ENCODE measurements at regions not wholly inside any gene's neighbourhood (a gene's known extent, or its start where the extent isn't known, plus 50 kb on each side); places are given as distances from the start of the nearest gene placed in this dataset.
"Not testable (repeated sequence)": the region's sequence is repeated elsewhere in the genome, so short reads cannot be mapped to it uniquely, and the experiment has no call there.

- Mint-ChIP-seq H3K27me3 (ENCODE audit: low read depth) (peaks cover 22% of the 10 kb centered on the region), H3K4me1 (ENCODE audit: low read depth) (no peaks in the 10 kb centered on the region), H3K27ac (no peak overlapping the region), H3K4me3 (ENCODE audit: low read depth) (no peak overlapping the region), H3K9me3 (no peaks in the 10 kb centered on the region), H3K36me3 (ENCODE audit: low read depth) (no peaks in the 10 kb centered on the region)
- intact Hi-C loops (cut with micrococcal nuclease): no loop called here
- no peak for DNase-seq (ENCODE audit: low spot score)
Measured at GRCh38 chr9:95780121-95780520, 95.4 kb upstream of the ERCC6L2 start.

- H3K27me3 Mint-ChIP-seq (ENCODE audit: low read depth): peaks cover 27% of the 10 kb centered on the region
- H3K9me3 Mint-ChIP-seq; H3K27ac Mint-ChIP-seq; DNase-seq (ENCODE audit: low spot score); intact Hi-C loops (cut with micrococcal nuclease); H3K4me3 Mint-ChIP-seq (ENCODE audit: low read depth); H3K36me3 Mint-ChIP-seq (ENCODE audit: low read depth); H3K4me1 Mint-ChIP-seq (ENCODE audit: low read depth): not testable (repeated sequence)
Measured at GRCh38 chr9:95779597-95779996, 95.9 kb upstream of the ERCC6L2 start.

GRCh38 chr9:95778957-95779356, 96.5 kb upstream of the ERCC6L2 start:
- Mint-ChIP-seq H3K9me3 (no peaks in the 10 kb centered on the region), H3K27me3 (ENCODE audit: low read depth) (peaks cover 27% of the 10 kb centered on the region), H3K36me3 (ENCODE audit: low read depth) (no peaks in the 10 kb centered on the region), H3K27ac (no peak overlapping the region), H3K4me3 (ENCODE audit: low read depth) (no peak overlapping the region), H3K4me1 (ENCODE audit: low read depth) (no peaks in the 10 kb centered on the region)
- intact Hi-C loops (cut with micrococcal nuclease): no loop called here
- DNase-seq (ENCODE audit: low spot score): no peak

- no peak for DNase-seq (ENCODE audit: low spot score)
- Mint-ChIP-seq H3K36me3 (ENCODE audit: low read depth) (no peaks in the 10 kb centered on the region), H3K9me3 (no peaks in the 10 kb centered on the region), H3K4me3 (ENCODE audit: low read depth) (no peak overlapping the region), H3K27ac (no peak overlapping the region), H3K27me3 (ENCODE audit: low read depth) (peaks cover 29% of the 10 kb centered on the region), H3K4me1 (ENCODE audit: low read depth) (no peaks in the 10 kb centered on the region)
- intact Hi-C loops (cut with micrococcal nuclease): no loop called here
Measured at GRCh38 chr9:95777136-95777535, 98.4 kb upstream of the ERCC6L2 start.

- H3K9me3 Mint-ChIP-seq: no peaks in the 10 kb centered on the region
- intact Hi-C loops (cut with micrococcal nuclease): no loop called here
Measured at GRCh38 chr9:95776176-95776575, 99.3 kb upstream of the ERCC6L2 start.

GRCh38 chr9:95775191-95775590, 100.3 kb upstream of the ERCC6L2 start:
- H3K4me1 Mint-ChIP-seq (ENCODE audit: low read depth): no peaks in the 10 kb centered on the region
- H3K9me3 Mint-ChIP-seq: no peaks in the 10 kb centered on the region
- no peak for DNase-seq (ENCODE audit: low spot score)
- intact Hi-C loops (cut with micrococcal nuclease): no loop called here
- H3K27me3 Mint-ChIP-seq (ENCODE audit: low read depth): peaks cover 44% of the 10 kb centered on the region
- H3K36me3 Mint-ChIP-seq (ENCODE audit: low read depth): no peaks in the 10 kb centered on the region
- H3K27ac Mint-ChIP-seq: no peak overlapping the region
- no peak overlapping the region for H3K4me3 Mint-ChIP-seq (ENCODE audit: low read depth)

More at GRCh38 chr9:95776176-95776575, 99.3 kb upstream of the ERCC6L2 start:
- Mint-ChIP-seq H3K27me3 (ENCODE audit: low read depth) (peaks cover 34% of the 10 kb centered on the region), H3K36me3 (ENCODE audit: low read depth) (no peaks in the 10 kb centered on the region), H3K27ac (no peak overlapping the region), H3K4me1 (ENCODE audit: low read depth) (no peaks in the 10 kb centered on the region), H3K4me3 (ENCODE audit: low read depth) (no peak overlapping the region)
- no peak for DNase-seq (ENCODE audit: low spot score)

- H3K27ac Mint-ChIP-seq: no peak overlapping the region
- no peaks in the 10 kb centered on the region for H3K9me3 Mint-ChIP-seq
- intact Hi-C loops (cut with micrococcal nuclease): no loop called here
- H3K27me3 Mint-ChIP-seq (ENCODE audit: low read depth): peaks cover 43% of the 10 kb centered on the region
- H3K4me3 Mint-ChIP-seq (ENCODE audit: low read depth): no peak overlapping the region
- no peaks in the 10 kb centered on the region for H3K4me1 Mint-ChIP-seq (ENCODE audit: low read depth)
- H3K36me3 Mint-ChIP-seq (ENCODE audit: low read depth): no peaks in the 10 kb centered on the region
- no peak for DNase-seq (ENCODE audit: low spot score)
Measured at GRCh38 chr9:95773053-95773418, 102.5 kb upstream of the ERCC6L2 start.

GRCh38 chr9:95772320-95773052, 103.0 kb upstream of the ERCC6L2 start:
- DNase-seq (ENCODE audit: low spot score): no peak
- no peaks in the 10 kb centered on the region for H3K9me3 Mint-ChIP-seq
- no peaks in the 10 kb centered on the region for H3K4me1 Mint-ChIP-seq (ENCODE audit: low read depth)
- H3K27me3 Mint-ChIP-seq (ENCODE audit: low read depth): peaks cover 43% of the 10 kb centered on the region
- no peak overlapping the region for H3K27ac Mint-ChIP-seq
- H3K36me3 Mint-ChIP-seq (ENCODE audit: low read depth): no peaks in the 10 kb centered on the region
- H3K4me3 Mint-ChIP-seq (ENCODE audit: low read depth): no peak overlapping the region
- intact Hi-C loops (cut with micrococcal nuclease): no loop called here

- H3K36me3 Mint-ChIP-seq (ENCODE audit: low read depth): no peaks in the 10 kb centered on the region
Measured at GRCh38 chr9:95771556-95772246, 103.8 kb upstream of the ERCC6L2 start.

GRCh38 chr9:95770653-95771131, 104.8 kb upstream of the ERCC6L2 start:
- H3K9me3 Mint-ChIP-seq: no peaks in the 10 kb centered on the region
- intact Hi-C loops (cut with micrococcal nuclease): no loop called here
- no peaks in the 10 kb centered on the region for H3K36me3 Mint-ChIP-seq (ENCODE audit: low read depth)
- H3K4me1 Mint-ChIP-seq (ENCODE audit: low read depth): no peaks in the 10 kb centered on the region
- no peak overlapping the region for H3K27ac Mint-ChIP-seq
- DNase-seq (ENCODE audit: low spot score): no peak
- H3K27me3 Mint-ChIP-seq (ENCODE audit: low read depth): peaks cover 35% of the 10 kb centered on the region
- H3K4me3 Mint-ChIP-seq (ENCODE audit: low read depth): no peak overlapping the region

More at GRCh38 chr9:95771556-95772246, 103.8 kb upstream of the ERCC6L2 start:
- Mint-ChIP-seq H3K4me3 (ENCODE audit: low read depth) (no peak overlapping the region), H3K27ac (no peak overlapping the region), H3K9me3 (no peaks in the 10 kb centered on the region), H3K27me3 (ENCODE audit: low read depth) (peaks cover 39% of the 10 kb centered on the region), H3K4me1 (ENCODE audit: low read depth) (no peaks in the 10 kb centered on the region)
- DNase-seq (ENCODE audit: low spot score): no peak
- intact Hi-C loops (cut with micrococcal nuclease): no loop called here

GRCh38 chr9:95769909-95770433, 105.5 kb upstream of the ERCC6L2 start:
- Mint-ChIP-seq H3K4me1 (ENCODE audit: low read depth) (no peaks in the 10 kb centered on the region), H3K4me3 (ENCODE audit: low read depth) (no peak overlapping the region)
- intact Hi-C loops (cut with micrococcal nuclease): no loop called here

GRCh38 chr9:95769473-95769872, 106.0 kb upstream of the ERCC6L2 start:
- Mint-ChIP-seq H3K9me3 (no peaks in the 10 kb centered on the region), H3K36me3 (ENCODE audit: low read depth) (no peaks in the 10 kb centered on the region), H3K27me3 (ENCODE audit: low read depth) (peaks cover 25% of the 10 kb centered on the region), H3K27ac (no peak overlapping the region), H3K4me3 (ENCODE audit: low read depth) (no peak overlapping the region), H3K4me1 (ENCODE audit: low read depth) (no peaks in the 10 kb centered on the region)
- no peak for DNase-seq (ENCODE audit: low spot score)
- intact Hi-C loops (cut with micrococcal nuclease): no loop called here

More at GRCh38 chr9:95769909-95770433, 105.5 kb upstream of the ERCC6L2 start:
- no peak overlapping the region for H3K27ac Mint-ChIP-seq
- DNase-seq (ENCODE audit: low spot score): no peak
- H3K9me3 Mint-ChIP-seq: no peaks in the 10 kb centered on the region
- no peaks in the 10 kb centered on the region for H3K36me3 Mint-ChIP-seq (ENCODE audit: low read depth)
- peaks cover 29% of the 10 kb centered on the region for H3K27me3 Mint-ChIP-seq (ENCODE audit: low read depth)

GRCh38 chr9:95766906-95767305, 108.6 kb upstream of the ERCC6L2 start:
- Mint-ChIP-seq H3K9me3 (no peaks in the 10 kb centered on the region), H3K27ac (no peak overlapping the region), H3K36me3 (ENCODE audit: low read depth) (no peaks in the 10 kb centered on the region), H3K4me1 (ENCODE audit: low read depth) (peaks cover 2% of the 10 kb centered on the region), H3K4me3 (ENCODE audit: low read depth) (no peak overlapping the region), H3K27me3 (ENCODE audit: low read depth) (peaks cover 21% of the 10 kb centered on the region)
- intact Hi-C loops (cut with micrococcal nuclease): no loop called here
- DNase-seq (ENCODE audit: low spot score): no peak
